ENCODE measurements at regions not wholly inside any gene's neighbourhood (a gene's known extent, or its start where the extent isn't known, plus 50 kb on each side); places are given as distances from the start of the nearest gene placed in this dataset.

- Histone ChIP-seq H3K27me3 (ENCODE audit: insufficient read depth) (no peaks in the 10 kb centered on the region), H3F3A (replicated peaks; ENCODE audit: insufficient read depth) (no peaks in the 10 kb centered on the region), H3K4me2 (no peak overlapping the region), H4K20me1 (ENCODE audit: insufficient read depth) (no peaks in the 10 kb centered on the region), H3K79me2 (ENCODE audit: insufficient read depth) (no peaks in the 10 kb centered on the region), H3K36me3 (replicated peaks in 1 of 2; ENCODE audit: control insufficient read depth in 1 of 2, insufficient read depth in 2 of 2, low read length in 1 of 2) (no peaks in the 10 kb centered on the region), H3K4me1 (ENCODE audit: control insufficient read depth in 1 of 2, insufficient read depth in 2 of 2, low read depth in 1 of 2, low read length in 1 of 2) (no peaks in the 10 kb centered on the region), H3K9me2 (no peaks in the 10 kb centered on the region), H3K27ac (ENCODE audit: low read depth in 2 of 2, low read length in 1 of 2) (no peak overlapping the region), H3K9me3 (no peaks in the 10 kb centered on the region), H3K9ac (no peak overlapping the region), H3K4me3 (ENCODE audit: low read depth in 2 of 2, low read length in 1 of 2) (no peak overlapping the region), H2AFZ (ENCODE audit: low read depth) (no peak overlapping the region)
- no peak for DNase-seq
- POLR2A ChIA-PET, result no interaction called here
- CTCF ChIA-PET, result interaction anchor here (1.0 kb wide), 1 partner anchor 27 kb away, joined by 3 read pairs; no protein-coding TSS in a partner anchor
- TF ChIP-seq PBX3 (IDR thresholded peaks at IDR 0.05) (no peak), GABPA (IDR thresholded peaks at IDR 0.05; ENCODE audit: low read depth) (no peak), EP300 (IDR thresholded peaks at IDR 0.05; ENCODE audit: borderline replicate concordance in 1 of 2, low read depth in 1 of 2, low read length in 1 of 2) (no peak), SMC3 (IDR thresholded peaks at IDR 0.05; ENCODE audit: low read depth, low read length) (no peak), NRF1 (IDR thresholded peaks at IDR 0.05; ENCODE audit: low read depth, low read length) (no peak), EZH2phosphoT487 (IDR thresholded peaks at IDR 0.05; ENCODE audit: borderline replicate concordance, low read depth) (no peak), TEAD4 (IDR thresholded peaks at IDR 0.05; ENCODE audit: borderline replicate concordance, insufficient read depth) (no peak), RXRA (IDR thresholded peaks at IDR 0.05; ENCODE audit: borderline replicate concordance, low read depth) (no peak), FOSL2 (IDR thresholded peaks at IDR 0.05; ENCODE audit: borderline replicate concordance, low read depth) (no peak), CTCF (IDR thresholded peaks at IDR 0.05) (no peak), MEF2A (IDR thresholded peaks at IDR 0.05; ENCODE audit: borderline replicate concordance, low read depth) (no peak), YY1 (IDR thresholded peaks at IDR 0.05; ENCODE audit: low read depth) (no peak), FOXJ3 (CRISPR knock-in tag; IDR thresholded peaks at IDR 0.05) (no peak)
- TF ChIP-seq, protein P1, sequence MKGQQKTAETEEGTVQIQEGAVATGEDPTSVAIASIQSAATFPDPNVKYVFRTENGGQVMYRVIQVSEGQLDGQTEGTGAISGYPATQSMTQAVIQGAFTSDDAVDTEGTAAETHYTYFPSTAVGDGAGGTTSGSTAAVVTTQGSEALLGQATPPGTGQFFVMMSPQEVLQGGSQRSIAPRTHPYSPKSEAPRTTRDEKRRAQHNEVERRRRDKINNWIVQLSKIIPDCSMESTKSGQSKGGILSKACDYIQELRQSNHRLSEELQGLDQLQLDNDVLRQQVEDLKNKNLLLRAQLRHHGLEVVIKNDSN (IDR thresholded peaks at IDR 0.05; ENCODE audit: borderline replicate concordance, low read depth), result no peak
- TF ChIP-seq, protein P2, sequence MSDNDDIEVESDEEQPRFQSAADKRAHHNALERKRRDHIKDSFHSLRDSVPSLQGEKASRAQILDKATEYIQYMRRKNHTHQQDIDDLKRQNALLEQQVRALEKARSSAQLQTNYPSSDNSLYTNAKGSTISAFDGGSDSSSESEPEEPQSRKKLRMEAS (IDR thresholded peaks at IDR 0.05; ENCODE audit: low read depth), result no peak
- WGBS (ENCODE audit: low lambda C conversion rate), result 6% methylated on average over 2 of the region's 2 CpGs
These were observed 596.8 kb upstream of the HS3ST5 start for GRCh38 chr6:114939630-114940029.

Data from SK-N-SH (cell line).